Activated T-cell treated with anti-CD3 and anti-CD28 coated beads, Interleukin-2, amount 50 U/mL, for 24 hours (primary cell): ENCODE measurements at regions not wholly inside any gene's neighbourhood (a gene's known extent, or its start where the extent isn't known, plus 50 kb on each side); places are given as distances from the start of the nearest gene placed in this dataset.
"Not testable (repeated sequence)": the region's sequence is repeated elsewhere in the genome, so short reads cannot be mapped to it uniquely, and the experiment has no call there.

Experiments
- DNase-seq: peaks from one replicate; pipeline ENCODE4 v3.0.0-alpha.2; 2020
- H3K27ac Mint-ChIP-seq: 2 replicates; pipeline ENCODE4 v1.8.0; 2020; ENCODE audit warnings: mild to moderate bottlenecking, mixed read lengths
- H3K27me3 Mint-ChIP-seq: 2 replicates; pipeline ENCODE4 v1.8.0; 2020; ENCODE audit warnings: mixed read lengths
- H3K36me3 Mint-ChIP-seq: 2 replicates; pipeline ENCODE4 v1.8.0; 2020; ENCODE audit warnings: low read depth, mixed read lengths
- H3K4me1 Mint-ChIP-seq: 2 replicates; pipeline ENCODE4 v1.8.0; 2020; ENCODE audit warnings: low read depth, mixed read lengths
- H3K4me3 Mint-ChIP-seq: 2 replicates; pipeline ENCODE4 v1.8.0; 2020; ENCODE audit warnings: mild to moderate bottlenecking, moderate library complexity, mixed read lengths
- H3K9me3 Mint-ChIP-seq: 2 replicates; pipeline ENCODE4 v1.8.0; 2020; ENCODE audit warnings: mixed read lengths

DNA sequence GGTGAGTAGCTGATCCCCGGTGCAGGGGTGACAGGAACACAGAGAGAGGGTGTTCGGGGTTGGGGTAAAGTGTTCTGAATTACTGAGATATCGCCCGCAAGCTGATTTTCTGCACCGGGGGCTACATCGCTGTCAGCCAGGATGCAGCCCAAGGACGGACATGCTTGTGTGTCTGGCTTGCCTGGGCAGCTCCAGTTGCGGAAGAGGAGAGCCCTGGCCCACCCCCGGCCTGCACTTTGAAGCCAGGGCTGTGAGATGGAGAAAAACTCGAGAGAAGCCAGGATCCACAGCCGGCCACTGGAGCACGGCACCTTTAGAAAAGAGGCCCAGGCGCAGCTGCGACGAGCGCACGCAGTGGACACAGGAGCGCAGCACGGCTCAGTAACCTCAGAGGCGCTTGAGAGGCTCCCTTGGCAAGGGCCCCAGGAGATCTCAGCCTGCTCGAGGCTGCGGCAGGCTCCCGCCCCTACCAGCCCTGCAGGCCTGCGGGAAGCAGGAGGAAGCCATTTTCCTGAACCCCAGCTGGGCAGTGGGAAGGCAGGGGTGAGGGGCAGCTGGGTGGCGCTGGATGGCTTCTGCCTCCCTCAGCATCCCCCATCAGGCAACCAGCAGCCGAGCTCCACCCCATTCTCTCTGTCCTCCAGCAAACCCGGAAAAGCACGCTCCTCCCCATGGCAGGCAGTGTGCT, 59.2 kb downstream of the C9orf50 start:
- H3K27ac Mint-ChIP-seq, result no peak overlapping the region
- H3K4me3 Mint-ChIP-seq, result no peak overlapping the region
- no peaks in the 10 kb centered on the region for H3K36me3 Mint-ChIP-seq
- no peaks in the 10 kb centered on the region for H3K4me1 Mint-ChIP-seq
- no peaks in the 10 kb centered on the region for H3K27me3 Mint-ChIP-seq
- H3K9me3 Mint-ChIP-seq, result no peaks in the 10 kb centered on the region
- DNase-seq, result no peak

DNA sequence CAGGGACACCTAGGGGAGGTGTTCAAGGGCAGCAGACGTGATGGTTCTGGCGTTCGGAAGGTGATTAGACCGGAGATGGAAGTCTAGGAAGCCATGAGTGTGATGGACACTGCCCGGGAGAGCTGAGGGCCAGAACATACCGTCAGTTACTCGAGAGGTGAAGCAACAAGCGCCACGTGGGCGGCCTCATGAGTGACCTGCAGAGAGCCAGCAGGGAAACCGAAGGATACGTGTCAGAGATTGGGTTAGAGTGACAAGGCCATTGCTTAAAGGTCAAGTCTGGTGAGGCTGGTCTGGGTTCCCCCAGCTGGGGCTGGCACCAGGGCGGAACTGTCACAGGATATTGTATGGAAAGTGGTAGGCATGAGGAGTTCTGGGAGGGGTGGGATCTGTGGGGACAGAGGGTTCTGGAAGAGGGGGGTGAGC, 60.0 kb downstream of the C9orf50 start:
- Mint-ChIP-seq H3K36me3 (no peaks in the 10 kb centered on the region), H3K4me3 (no peak overlapping the region), H3K27ac (no peak overlapping the region), H3K9me3 (no peaks in the 10 kb centered on the region), H3K4me1 (no peaks in the 10 kb centered on the region), H3K27me3 (no peaks in the 10 kb centered on the region)
- DNase-seq, result no peak

DNA sequence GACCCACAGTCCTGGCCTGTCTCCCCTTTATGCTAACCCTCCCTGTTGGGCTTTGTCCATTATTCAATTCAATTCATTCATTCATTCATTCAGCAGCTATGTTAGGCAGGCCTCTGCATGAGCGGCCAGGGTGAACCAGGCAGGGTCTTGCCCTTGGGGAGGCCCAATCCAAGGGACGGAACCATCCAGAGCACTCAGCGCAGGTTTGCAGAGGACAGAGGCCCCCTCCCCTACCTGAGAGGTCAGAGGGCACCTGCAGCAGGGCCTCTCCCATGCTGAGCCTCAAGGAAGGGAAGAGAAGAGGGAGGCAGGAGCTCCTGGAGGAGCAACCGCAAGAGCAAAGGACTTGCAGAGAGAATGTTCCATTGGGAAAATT, 61.4 kb downstream of the C9orf50 start:
- H3K4me3 Mint-ChIP-seq, result no peak overlapping the region
- H3K9me3 Mint-ChIP-seq, result no peaks in the 10 kb centered on the region
- H3K36me3 Mint-ChIP-seq, result no peaks in the 10 kb centered on the region
- H3K27ac Mint-ChIP-seq, result no peak overlapping the region
- H3K27me3 Mint-ChIP-seq, result no peaks in the 10 kb centered on the region
- no peak for DNase-seq
- no peaks in the 10 kb centered on the region for H3K4me1 Mint-ChIP-seq

DNA sequence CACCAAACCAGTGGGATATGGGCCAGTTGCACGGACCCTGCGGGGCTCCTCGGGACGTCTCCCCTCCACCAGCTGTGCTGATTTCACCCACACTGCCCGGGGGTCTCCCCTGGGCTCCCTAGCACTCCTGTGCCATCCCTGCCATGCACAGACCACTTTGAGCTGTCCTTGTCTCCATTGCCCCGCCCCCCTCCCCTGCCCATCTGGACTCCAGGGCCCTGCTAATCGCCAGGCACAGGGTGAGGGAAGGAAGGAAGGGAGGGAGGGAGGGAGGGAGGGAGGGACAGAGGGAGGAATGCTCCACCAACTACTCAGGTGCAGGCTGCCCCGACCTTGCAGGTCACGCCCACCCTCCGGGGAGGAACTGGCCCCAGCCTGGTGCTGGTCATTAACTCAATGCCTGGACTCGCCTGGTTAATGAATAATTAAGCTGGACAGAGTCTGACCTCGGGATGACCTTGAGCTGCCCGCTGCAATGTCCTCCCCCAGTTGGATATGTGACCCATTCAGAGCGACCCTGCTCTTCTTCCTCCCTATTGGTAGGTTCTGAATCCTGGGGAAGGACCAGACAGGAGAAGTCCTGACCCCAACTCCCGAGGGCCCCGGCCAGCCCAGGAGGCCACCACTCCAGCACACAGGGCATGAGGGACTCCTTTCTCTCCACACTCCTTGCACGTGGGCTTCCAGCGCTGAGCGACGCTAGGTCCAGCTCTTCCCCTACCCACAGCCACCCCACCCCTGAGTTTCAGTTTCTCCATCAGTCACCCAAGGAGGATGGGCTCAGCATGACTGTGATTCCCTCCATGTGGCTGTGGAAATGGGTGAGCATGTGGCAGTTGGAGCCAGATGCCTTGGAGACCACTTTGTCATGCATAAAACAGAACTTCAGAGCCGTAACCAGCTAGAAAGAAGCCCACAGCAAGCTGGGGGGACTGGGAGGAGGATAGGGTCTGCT, 62.1 kb downstream of the C9orf50 start:
- Mint-ChIP-seq H3K27me3 (no peaks in the 10 kb centered on the region), H3K4me3 (no peak overlapping the region), H3K27ac (no peak overlapping the region), H3K9me3 (no peaks in the 10 kb centered on the region), H3K4me1 (no peaks in the 10 kb centered on the region), H3K36me3 (no peaks in the 10 kb centered on the region)
- no peak for DNase-seq

DNA sequence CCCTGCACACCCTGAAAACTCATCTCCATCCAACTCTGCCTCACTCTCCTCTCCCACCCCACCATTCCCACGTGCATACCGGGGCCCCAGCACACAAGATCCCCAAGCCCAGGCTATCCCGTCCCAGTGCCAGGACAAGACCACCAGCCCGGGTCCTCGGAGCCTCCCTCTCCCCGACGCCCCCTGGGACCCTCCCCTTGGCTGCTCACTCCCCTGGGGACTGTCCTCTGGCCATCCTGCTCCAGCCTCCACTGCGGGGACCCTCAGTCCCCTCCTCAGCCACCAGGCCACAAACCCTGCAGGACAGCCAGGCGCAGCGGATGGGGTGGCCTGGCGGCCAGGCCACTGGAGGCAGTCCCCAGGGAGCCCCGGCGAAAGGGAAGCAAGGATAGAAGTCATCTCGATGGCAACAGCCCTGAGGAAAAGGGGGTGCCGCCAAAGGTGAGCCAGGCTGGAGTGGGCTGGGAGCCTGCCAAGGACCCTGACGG, 62.8 kb downstream of the C9orf50 start:
- H3K27ac Mint-ChIP-seq, result no peak overlapping the region
- DNase-seq, result no peak
- no peaks in the 10 kb centered on the region for H3K36me3 Mint-ChIP-seq
- H3K4me1 Mint-ChIP-seq, result no peaks in the 10 kb centered on the region
- no peaks in the 10 kb centered on the region for H3K27me3 Mint-ChIP-seq
- no peak overlapping the region for H3K4me3 Mint-ChIP-seq
- H3K9me3 Mint-ChIP-seq, result no peaks in the 10 kb centered on the region

DNA sequence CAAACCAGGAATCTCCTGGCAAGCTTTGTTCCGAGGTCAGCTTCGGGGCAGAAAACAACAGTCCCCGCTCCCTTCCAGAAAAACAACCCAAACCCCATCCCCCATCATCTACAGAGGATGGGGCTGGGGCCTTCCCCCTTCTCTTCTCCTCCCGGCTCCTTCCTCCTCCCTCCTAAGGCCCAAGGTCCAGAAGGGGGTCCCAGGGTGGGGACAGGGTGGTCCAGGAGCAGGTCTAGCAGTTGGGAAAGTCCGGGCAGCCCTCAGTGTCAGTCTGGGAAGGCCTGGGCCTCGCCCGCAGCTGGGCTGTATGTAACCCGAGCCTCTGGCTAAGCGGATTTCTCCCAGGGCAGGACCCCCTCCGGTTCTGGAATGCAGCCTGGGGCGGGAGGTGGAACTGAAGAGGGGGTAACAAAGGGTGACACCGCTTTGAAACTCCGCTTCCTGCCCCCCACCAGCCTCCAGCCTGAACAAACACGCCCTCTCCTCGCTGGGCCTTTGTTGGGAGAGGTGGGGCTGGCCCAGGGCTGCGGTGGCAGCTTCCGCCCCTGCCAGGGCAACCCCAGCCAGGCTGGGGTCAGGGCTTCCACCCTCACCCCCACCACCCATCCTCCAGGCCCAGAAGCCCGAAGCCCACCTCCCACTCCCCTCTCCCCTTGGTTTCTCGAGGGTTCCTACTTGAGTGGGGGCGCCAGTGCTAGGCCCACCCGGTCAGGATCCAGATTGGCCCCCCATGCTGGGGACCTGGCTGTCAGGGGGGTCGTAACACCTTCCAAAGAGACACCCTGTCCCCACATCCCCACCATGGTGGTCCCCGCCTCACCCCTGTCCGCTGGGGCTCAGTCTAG, 63.5 kb downstream of the C9orf50 start:
- Mint-ChIP-seq H3K36me3 (no peaks in the 10 kb centered on the region), H3K4me1 (no peaks in the 10 kb centered on the region)

DNA sequence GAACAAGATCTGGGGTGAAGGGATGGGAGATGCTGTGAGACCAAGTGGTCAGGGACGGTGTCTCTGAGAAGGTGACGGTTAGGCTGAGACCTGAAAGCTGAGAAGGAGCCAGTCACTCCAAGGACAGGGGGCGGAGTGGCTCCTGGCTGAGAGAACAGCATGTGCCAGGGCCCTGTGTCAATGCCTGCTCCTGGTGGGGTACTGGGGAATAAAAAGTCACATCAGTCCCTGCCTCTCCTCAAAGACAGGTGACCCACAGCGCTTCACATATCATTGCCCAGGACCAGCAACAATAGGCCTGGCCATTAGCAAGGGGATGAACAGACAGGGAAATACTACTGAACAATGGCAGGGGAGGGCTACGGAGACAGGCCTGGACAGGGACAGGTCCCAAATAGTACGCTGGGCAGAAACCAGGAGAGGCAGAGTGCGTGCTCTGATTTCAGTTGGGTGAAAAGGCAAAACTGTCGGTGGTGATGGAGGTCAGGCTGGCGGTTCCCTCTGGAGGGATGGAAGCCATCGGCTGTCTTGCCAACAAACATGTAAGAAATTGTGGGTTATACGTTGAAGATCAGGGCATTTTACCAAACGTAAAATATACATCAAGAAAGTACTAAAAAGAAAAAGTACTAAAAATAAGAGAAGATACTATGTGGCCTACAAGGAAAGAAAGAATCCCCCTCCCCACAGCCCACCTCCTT, 64.3 kb downstream of the C9orf50 start:
- no peak overlapping the region for H3K4me3 Mint-ChIP-seq
- peaks cover 6% of the 10 kb centered on the region for H3K27me3 Mint-ChIP-seq
- no peak for DNase-seq
- H3K9me3 Mint-ChIP-seq, result no peaks in the 10 kb centered on the region
- H3K4me1 Mint-ChIP-seq, result no peaks in the 10 kb centered on the region
- no peaks in the 10 kb centered on the region for H3K36me3 Mint-ChIP-seq
- no peak overlapping the region for H3K27ac Mint-ChIP-seq

More for the DNA sequence above, 63.5 kb downstream of the C9orf50 start:
- Mint-ChIP-seq H3K27ac (no peak overlapping the region), H3K9me3 (no peaks in the 10 kb centered on the region), H3K4me3 (no peak overlapping the region), H3K27me3 (no peaks in the 10 kb centered on the region)
- DNase-seq, result no peak

GRCh38 chr9:129555512-129556215, 65.2 kb downstream of the C9orf50 start:
- Mint-ChIP-seq H3K27ac (no peak overlapping the region), H3K27me3 (peaks cover 16% of the 10 kb centered on the region), H3K9me3 (no peaks in the 10 kb centered on the region), H3K4me3 (no peak overlapping the region), H3K36me3 (no peaks in the 10 kb centered on the region), H3K4me1 (peaks cover 1% of the 10 kb centered on the region)
- DNase-seq, result no peak

DNA sequence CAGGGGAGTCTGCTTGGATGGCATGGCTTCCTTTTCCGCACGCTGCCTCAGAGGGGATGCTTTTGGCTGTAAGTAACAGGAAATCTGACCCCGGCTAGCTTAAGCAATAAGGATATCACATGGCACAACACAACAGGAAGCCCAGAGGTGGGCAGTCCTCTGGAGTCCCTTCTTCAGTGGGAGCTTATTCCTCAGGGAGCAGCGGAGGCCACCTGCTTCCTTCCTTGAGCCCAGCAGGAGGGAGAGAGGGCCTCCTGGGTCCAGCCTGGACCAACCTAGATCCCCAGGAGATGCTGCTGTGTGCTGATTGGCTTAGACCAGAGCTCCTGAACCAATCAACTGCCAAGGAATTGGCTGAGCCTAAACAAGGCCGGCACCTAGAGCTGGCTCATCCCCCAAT, 66.3 kb downstream of the C9orf50 start:
- DNase-seq, result no peak
- peaks cover 20% of the 10 kb centered on the region for H3K27me3 Mint-ChIP-seq
- no peak overlapping the region for H3K4me3 Mint-ChIP-seq
- no peak overlapping the region for H3K27ac Mint-ChIP-seq
- no peaks in the 10 kb centered on the region for H3K9me3 Mint-ChIP-seq
- H3K36me3 Mint-ChIP-seq, result no peaks in the 10 kb centered on the region
- peaks cover 5% of the 10 kb centered on the region for H3K4me1 Mint-ChIP-seq

DNA sequence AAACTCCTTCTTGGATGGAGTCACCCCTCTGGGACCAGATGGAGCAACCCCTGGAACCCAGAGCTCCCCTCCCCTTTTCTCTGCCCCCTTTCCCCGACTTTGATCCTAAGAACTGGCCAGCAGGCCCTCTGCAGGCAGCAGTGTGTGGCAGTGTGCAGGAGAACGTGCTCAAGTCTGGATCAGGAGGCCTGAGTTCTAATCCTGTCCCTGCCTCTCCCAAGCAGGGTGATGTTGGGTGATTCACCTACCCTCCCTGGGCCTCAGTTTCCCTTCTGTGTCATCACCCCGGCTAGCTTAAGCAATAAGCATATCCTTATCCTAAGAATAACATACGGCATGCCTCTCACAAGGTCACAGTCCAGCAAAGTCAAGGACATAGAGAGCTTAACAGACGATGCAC, 67.6 kb downstream of the C9orf50 start:
- Mint-ChIP-seq H3K4me3 (no peak overlapping the region), H3K27me3 (peaks cover 34% of the 10 kb centered on the region), H3K9me3 (no peaks in the 10 kb centered on the region), H3K4me1 (peaks cover 8% of the 10 kb centered on the region), H3K27ac (no peak overlapping the region), H3K36me3 (no peaks in the 10 kb centered on the region)
- DNase-seq, result no peak

GRCh38 chr9:129552064-129552463, 68.8 kb downstream of the C9orf50 start:
- H3K9me3 Mint-ChIP-seq, result no peaks in the 10 kb centered on the region
- peaks cover 8% of the 10 kb centered on the region for H3K4me1 Mint-ChIP-seq
- no peak overlapping the region for H3K4me3 Mint-ChIP-seq
- no peak for DNase-seq
- H3K27ac Mint-ChIP-seq, result no peak overlapping the region
- peaks cover 35% of the 10 kb centered on the region for H3K27me3 Mint-ChIP-seq
- no peaks in the 10 kb centered on the region for H3K36me3 Mint-ChIP-seq

DNA sequence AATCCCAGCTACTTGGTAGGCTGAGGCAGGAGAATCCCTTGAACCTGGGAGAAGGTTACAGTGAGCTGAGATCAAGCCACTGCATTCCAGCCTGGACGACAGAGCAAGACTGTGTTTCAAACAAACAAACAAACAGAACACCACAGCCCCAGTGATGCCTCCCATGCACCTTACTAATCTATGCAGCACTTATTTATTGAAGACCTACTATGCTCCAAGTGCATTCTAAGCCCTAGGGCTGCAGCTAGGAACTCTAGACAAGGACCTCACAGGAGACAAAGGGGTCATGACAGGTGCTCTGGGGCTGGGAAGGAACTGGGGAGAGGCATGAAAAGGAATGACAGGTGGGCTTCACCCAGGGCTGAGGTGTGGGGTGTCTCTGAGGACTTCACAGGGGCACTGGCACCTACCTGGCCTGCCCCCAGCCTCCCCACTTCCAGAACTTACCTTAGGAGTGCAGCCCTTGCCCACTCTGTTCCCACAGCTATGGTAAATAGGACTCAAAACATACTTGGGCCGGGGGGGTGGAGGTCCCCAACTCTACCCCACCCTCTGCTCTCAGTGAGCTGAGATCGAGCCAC, 69.4 kb downstream of the C9orf50 start:
- H3K9me3 Mint-ChIP-seq, result no peaks in the 10 kb centered on the region
- H3K4me3 Mint-ChIP-seq, result no peak overlapping the region
- H3K4me1 Mint-ChIP-seq, result peaks cover 8% of the 10 kb centered on the region
- peaks cover 35% of the 10 kb centered on the region for H3K27me3 Mint-ChIP-seq
- H3K36me3 Mint-ChIP-seq, result no peaks in the 10 kb centered on the region
- no peak overlapping the region for H3K27ac Mint-ChIP-seq
- DNase-seq, result no peak

- H3K4me1 Mint-ChIP-seq, H3K9me3 Mint-ChIP-seq, DNase-seq, H3K27ac Mint-ChIP-seq, H3K36me3 Mint-ChIP-seq: not testable (repeated sequence)
- Mint-ChIP-seq H3K27me3 (peaks cover 35% of the 10 kb centered on the region), H3K4me3 (peak overlapping the region; percentile 67)
Measured at GRCh38 chr9:129550977-129551376, 69.9 kb downstream of the C9orf50 start.
